Neuronal stem cell (in vitro differentiated cells): ENCODE measurements at regions not wholly inside any gene's neighbourhood (a gene's known extent, or its start where the extent isn't known, plus 50 kb on each side); places are given as distances from the start of the nearest gene placed in this dataset.

Experiments
- DNase-seq: peaks from one replicate; pipeline ENCODE4 v3.0.0-alpha.2; 2013; ENCODE audit warnings: low spot score
- H2AFZ ChIP-seq: one replicate; pipeline ENCODE4 v1.6.1; 2013; ENCODE audit warnings: mild to moderate bottlenecking, low read length, inconsistent platforms
- H2AK5ac ChIP-seq: 2 replicates; pipeline ENCODE4 v1.6.1; 2013; ENCODE audit warnings: low read depth, mild to moderate bottlenecking, inconsistent platforms, low read length, moderate library complexity, mixed read lengths
- H2BK120ac ChIP-seq: 2 replicates; pipeline ENCODE4 v1.6.1; 2013; ENCODE audit warnings: low read depth, mild to moderate bottlenecking, inconsistent platforms, low read length, moderate library complexity, mixed read lengths
- H2BK12ac ChIP-seq: one replicate; pipeline ENCODE4 v1.6.1; 2013; ENCODE audit warnings: low read length, inconsistent platforms
- H2BK15ac ChIP-seq: 2 replicates; pipeline ENCODE4 v1.6.1; 2013; ENCODE audit warnings: mild to moderate bottlenecking, low read length, inconsistent platforms, mixed read lengths
- H2BK5ac ChIP-seq: one replicate; pipeline ENCODE4 v1.6.1; 2013; ENCODE audit warnings: inconsistent platforms, mild to moderate bottlenecking, low read length, moderate library complexity
- H3K14ac ChIP-seq: one replicate; pipeline ENCODE4 v1.6.1; 2013; ENCODE audit warnings: low read length, inconsistent platforms
- H3K18ac ChIP-seq: 2 replicates; pipeline ENCODE4 v1.6.1; 2013; ENCODE audit warnings: low read length, inconsistent platforms
- H3K23ac ChIP-seq: 2 replicates; pipeline ENCODE4 v1.6.1; 2013; ENCODE audit warnings: low read depth, mild to moderate bottlenecking, mixed read lengths, low read length, inconsistent platforms; ENCODE audit not compliant: poor library complexity
- H3K27ac ChIP-seq: replicated peaks from 3 replicates; pipeline ENCODE4 v1.5.1; 2013; ENCODE audit warnings: low read length, inconsistent platforms
- H3K27me3 ChIP-seq, 3 experiments: 2 replicates each; pipeline ENCODE4 v1.6.1; 2013; ENCODE audit warnings: low read length in 3 of 3, mild to moderate bottlenecking in 2 of 3, inconsistent platforms in 1 of 3, low read depth in 1 of 3, mixed read lengths in 1 of 3, moderate library complexity in 1 of 3; ENCODE audit not compliant: control insufficient read depth in 3 of 3, insufficient read depth in 3 of 3
- H3K36me3 ChIP-seq, 2 donors: replicated peaks in 1 of 2; 2 replicates each; pipeline ENCODE4 v1.6.1; 2013; ENCODE audit warnings: low read length in 2 of 2; ENCODE audit not compliant: control insufficient read depth in 2 of 2, insufficient read depth in 2 of 2
- H3K4ac ChIP-seq: 2 replicates; pipeline ENCODE4 v1.6.1; 2013; ENCODE audit warnings: inconsistent platforms, mild to moderate bottlenecking, low read length, moderate library complexity
- H3K4me1 ChIP-seq, 2 donors: 1 replicate in 1 of 2; 2 replicates in 1 of 2; pipeline ENCODE4 v1.6.1; 2013; ENCODE audit warnings: low read length in 2 of 2, low read depth in 1 of 2; ENCODE audit not compliant: control insufficient read depth in 2 of 2, insufficient read depth in 1 of 2
- H3K4me2 ChIP-seq: one replicate; pipeline ENCODE4 v1.6.1; 2013; ENCODE audit warnings: mild to moderate bottlenecking, low read length, inconsistent platforms; ENCODE audit not compliant: insufficient read depth, poor library complexity, severe bottlenecking
- H3K4me3 ChIP-seq, 2 donors: 2 replicates each; pipeline ENCODE4 v1.5.1; 2013; ENCODE audit warnings: low read length in 2 of 2, mild to moderate bottlenecking in 2 of 2, inconsistent platforms in 1 of 2, moderate library complexity in 1 of 2
- H3K79me1 ChIP-seq: one replicate; pipeline ENCODE4 v1.6.1; 2013; ENCODE audit warnings: low read depth, mild to moderate bottlenecking, inconsistent platforms, low read length, moderate library complexity
- H3K9ac ChIP-seq: one replicate; pipeline ENCODE4 v1.6.1; 2013; ENCODE audit warnings: mild to moderate bottlenecking, low read depth, low read length, inconsistent platforms; ENCODE audit not compliant: poor library complexity
- H3K9me3 ChIP-seq, 2 donors: replicated peaks in 1 of 2; 2 replicates each; pipeline versions ENCODE3 to v1.6.1; 2013; ENCODE audit warnings: low read length in 2 of 2, mild to moderate bottlenecking in 2 of 2, inconsistent platforms in 1 of 2, low read depth in 1 of 2, mixed read lengths in 1 of 2, moderate library complexity in 1 of 2; ENCODE audit not compliant: control insufficient read depth in 2 of 2, insufficient read depth in 1 of 2
- H4K8ac ChIP-seq: one replicate; pipeline ENCODE4 v1.6.1; 2013; ENCODE audit warnings: low read depth, mild to moderate bottlenecking, inconsistent platforms, low read length, moderate library complexity
- H4K91ac ChIP-seq: one replicate; pipeline ENCODE4 v1.6.1; 2013; ENCODE audit warnings: low read length, low read depth, mild to moderate bottlenecking, inconsistent platforms; ENCODE audit not compliant: poor library complexity
- WGBS, 2 donors: extraction: QIAGEN DNeasy Blood & Tissue Kit; methylation state at CpG; one replicate each; pipeline ENCODE4 v1.1.7; 2013; ENCODE audit warnings: missing lambda C conversion rate in 2 of 2, mixed read lengths in 1 of 2; ENCODE audit not compliant: insufficient read length in 2 of 2, insufficient replicate concordance in 1 of 2; ENCODE audit errors: extremely low coverage in 2 of 2; 5-methylcytosine and 5-hydroxymethylcytosine counted together

- no peak overlapping the region for H2AFZ ChIP-seq
- H4K91ac ChIP-seq: no peak overlapping the region
- peaks cover 0 to 4% of the 10 kb centered on the region in 2 donors for H3K9me3 ChIP-seq
- no peaks in the 10 kb centered on the region for H3K27me3 ChIP-seq
- H2BK120ac ChIP-seq: no peak overlapping the region
- H3K79me1 ChIP-seq: no peaks in the 10 kb centered on the region
- no peaks in the 10 kb centered on the region for H3K36me3 ChIP-seq
- no peak overlapping the region for H2BK5ac ChIP-seq
- H3K14ac ChIP-seq: no peak overlapping the region
- H3K4me1 ChIP-seq: no peaks in the 10 kb centered on the region
- H3K9ac ChIP-seq: no peak overlapping the region
- H4K8ac ChIP-seq: no peak overlapping the region
- no CpG with 5 or more reads among the region's 1 CpG for WGBS, 2 donors
- H3K4me3 ChIP-seq: no peak overlapping the region
- H3K18ac ChIP-seq: no peak overlapping the region
- H2BK15ac ChIP-seq: no peak overlapping the region
- no peak for DNase-seq
- no peak overlapping the region for H2BK12ac ChIP-seq
- H3K23ac ChIP-seq: no peak overlapping the region
- H3K4me2 ChIP-seq: no peak overlapping the region
- no peak overlapping the region for H2AK5ac ChIP-seq
- no peak overlapping the region for H3K4ac ChIP-seq
- H3K27ac ChIP-seq: no peak overlapping the region
Observed at GRCh38 chr12:28905220-28905955, 243.7 kb upstream of the FAR2 start.

- H3K27me3 ChIP-seq: no peaks in the 10 kb centered on the region
- H3K9ac ChIP-seq: no peak overlapping the region
- H3K79me1 ChIP-seq: no peaks in the 10 kb centered on the region
- H2BK5ac ChIP-seq: no peak overlapping the region
- H4K8ac ChIP-seq: no peak overlapping the region
- H3K4ac ChIP-seq: no peak overlapping the region
- no peak overlapping the region for H3K27ac ChIP-seq
- peaks cover 0 to 5% of the 10 kb centered on the region in 2 donors for H3K9me3 ChIP-seq
- H3K4me3 ChIP-seq: no peak overlapping the region
- no peak overlapping the region for H4K91ac ChIP-seq
- no peak overlapping the region for H3K4me2 ChIP-seq
- H2BK120ac ChIP-seq: no peak overlapping the region
- H3K4me1 ChIP-seq: no peaks in the 10 kb centered on the region
- no peak overlapping the region for H2BK15ac ChIP-seq
- no peak overlapping the region for H3K14ac ChIP-seq
- no peaks in the 10 kb centered on the region for H3K36me3 ChIP-seq
- H2BK12ac ChIP-seq: no peak overlapping the region
- H2AFZ ChIP-seq: no peak overlapping the region
- no peak for DNase-seq
- no peak overlapping the region for H3K23ac ChIP-seq
- no peak overlapping the region for H3K18ac ChIP-seq
- no peak overlapping the region for H2AK5ac ChIP-seq
- no CpG with 5 or more reads among the region's 1 CpG for WGBS, 2 donors
Observed at GRCh38 chr12:28908646-28909045, 240.4 kb upstream of the FAR2 start.

- Histone ChIP-seq H3K4ac (no peak overlapping the region), H2AFZ (no peak overlapping the region), H3K14ac (no peak overlapping the region), H3K18ac (no peak overlapping the region), H2BK5ac (no peak overlapping the region), H2BK15ac (no peak overlapping the region), H4K8ac (no peak overlapping the region), H3K36me3 (no peaks in the 10 kb centered on the region), H3K23ac (no peak overlapping the region), H3K27ac (no peak overlapping the region), H3K9me3 (peaks cover 3 to 6% of the 10 kb centered on the region in 2 donors), H2AK5ac (no peak overlapping the region), H4K91ac (no peak overlapping the region), H3K27me3 (no peaks in the 10 kb centered on the region), H3K4me1 (no peaks in the 10 kb centered on the region), H3K4me2 (no peak overlapping the region), H3K79me1 (no peaks in the 10 kb centered on the region), H2BK120ac (no peak overlapping the region), H2BK12ac (no peak overlapping the region), H3K4me3 (no peak overlapping the region), H3K9ac (no peak overlapping the region)
- no peak for DNase-seq
- WGBS, 2 donors: no CpG with 5 or more reads among the region's 1 CpG
Observed at GRCh38 chr12:28909291-28909690, 239.8 kb upstream of the FAR2 start.

- H2BK15ac ChIP-seq: no peak overlapping the region
- H3K18ac ChIP-seq: no peak overlapping the region
- peaks cover 0 to 3% of the 10 kb centered on the region in 2 donors for H3K9me3 ChIP-seq
- no peak overlapping the region for H3K4me2 ChIP-seq
- H3K4ac ChIP-seq: no peak overlapping the region
- no peak for DNase-seq
- no peaks in the 10 kb centered on the region for H3K79me1 ChIP-seq
- no peak overlapping the region for H3K23ac ChIP-seq
- H3K9ac ChIP-seq: no peak overlapping the region
- no peak overlapping the region for H4K8ac ChIP-seq
- H2BK5ac ChIP-seq: no peak overlapping the region
- H2AK5ac ChIP-seq: no peak overlapping the region
- no peak overlapping the region for H3K4me3 ChIP-seq
- H2BK12ac ChIP-seq: no peak overlapping the region
- no peak overlapping the region for H2AFZ ChIP-seq
- no peaks in the 10 kb centered on the region for H3K36me3 ChIP-seq
- no peak overlapping the region for H3K14ac ChIP-seq
- no peaks in the 10 kb centered on the region for H3K27me3 ChIP-seq
- no peak overlapping the region for H3K27ac ChIP-seq
- no peak overlapping the region for H2BK120ac ChIP-seq
- H4K91ac ChIP-seq: no peak overlapping the region
- H3K4me1 ChIP-seq: no peaks in the 10 kb centered on the region
- no CpG with 5 or more reads among the region's 3 CpGs for WGBS, 2 donors
Observed at GRCh38 chr12:28925719-28926376, 223.2 kb upstream of the FAR2 start.
